GM03348 (cell line): ENCODE measurements at regions not wholly inside any gene's neighbourhood (a gene's known extent, or its start where the extent isn't known, plus 50 kb on each side); places are given as distances from the start of the nearest gene placed in this dataset.

Experiments
- DNase-seq: peaks from one replicate; pipeline ENCODE4 v3.0.0; 2012; ENCODE audit warnings: low spot score

DNA sequence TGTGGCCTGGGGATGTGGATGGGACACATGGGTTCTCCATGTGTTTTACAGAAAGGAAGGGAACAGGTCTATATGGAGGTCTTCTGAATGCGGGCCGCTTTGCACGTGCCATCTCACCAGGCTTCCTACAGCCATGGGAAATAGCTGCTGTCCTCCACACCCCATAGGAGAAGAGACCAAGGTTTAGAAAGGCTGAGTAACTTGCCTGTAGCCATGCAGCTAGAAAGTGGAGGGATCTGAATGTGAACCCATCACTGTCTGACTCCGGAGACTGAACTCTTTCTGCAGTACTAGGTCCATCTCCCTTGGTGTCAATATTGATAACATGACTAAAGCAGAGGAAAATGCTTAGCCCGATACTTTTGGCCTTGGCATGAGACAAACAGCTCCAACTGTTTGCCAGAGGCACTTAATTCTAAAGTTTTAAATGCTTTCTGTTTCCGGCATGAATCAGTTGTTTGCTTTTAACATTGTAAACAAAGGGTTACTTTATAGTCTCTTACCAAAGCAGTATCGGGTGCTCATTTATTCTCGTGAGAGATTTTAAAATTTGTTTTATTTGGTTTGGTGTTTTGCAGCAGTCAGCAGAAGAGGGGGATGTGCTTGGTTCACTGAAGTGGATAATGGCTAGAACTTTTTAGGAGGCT lies 64.8 kb upstream of the LOXL4 start:
- DNase-seq: no peak

DNA sequence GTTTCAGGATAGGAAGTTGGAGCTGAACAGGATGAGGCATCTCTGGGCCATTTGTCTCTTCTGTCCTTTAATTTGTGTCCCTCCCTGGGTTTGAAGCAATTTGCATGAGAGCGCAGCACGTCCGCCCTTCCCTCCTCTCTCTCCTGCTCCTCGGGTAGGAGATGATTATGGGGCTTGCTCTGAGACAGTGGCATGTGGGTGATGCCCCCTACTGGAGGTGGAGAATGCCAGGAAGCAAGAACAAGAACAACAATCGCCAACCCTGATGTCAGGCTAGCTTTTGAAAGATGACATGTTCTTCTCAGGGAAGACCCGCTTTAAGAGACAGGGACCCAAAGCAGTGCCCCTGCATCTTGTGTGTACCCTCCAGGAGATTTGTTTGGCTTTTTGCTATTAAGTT lies 63.9 kb upstream of the LOXL4 start:
- no peak for DNase-seq

DNA sequence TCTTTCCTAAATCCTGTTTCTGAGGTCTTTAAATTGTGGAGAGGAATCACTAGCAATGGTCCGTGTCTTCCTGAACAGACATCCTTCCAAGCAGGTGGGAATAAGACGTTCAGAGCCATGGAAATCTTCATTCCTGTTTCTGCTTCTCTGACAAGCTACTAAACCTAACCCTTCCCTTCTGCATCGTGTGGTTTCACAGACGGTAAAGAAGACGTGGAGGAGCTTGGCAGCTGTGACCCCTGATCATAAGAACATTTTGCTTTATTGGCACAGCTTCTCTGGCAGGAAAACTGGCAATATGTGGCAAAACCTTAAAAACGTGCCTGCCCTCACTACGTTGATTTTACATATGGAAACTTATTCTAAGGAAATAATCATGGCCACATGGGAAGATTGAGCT lies 63.0 kb upstream of the LOXL4 start:
- DNase-seq: no peak

DNA sequence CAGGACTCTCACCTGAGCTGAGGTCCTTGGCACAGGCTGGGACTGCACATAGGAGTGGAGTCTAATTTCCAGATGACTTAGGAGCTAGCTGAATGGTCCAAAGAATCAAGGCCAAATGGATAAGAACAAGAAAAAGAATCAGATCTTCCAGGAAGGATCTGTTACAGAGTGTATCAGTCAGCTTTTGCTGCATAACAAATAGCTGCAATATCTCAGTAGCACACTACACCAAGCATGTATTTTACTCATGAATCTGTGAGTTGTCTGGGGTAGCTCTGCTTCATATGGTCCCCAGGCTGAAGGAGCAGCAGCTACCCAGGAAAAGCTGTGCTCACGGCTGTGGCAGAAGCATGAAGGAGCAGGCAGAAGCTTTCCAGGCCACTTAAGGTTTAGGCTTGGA lies 60.6 kb upstream of the LOXL4 start:
- DNase-seq: no peak

DNA sequence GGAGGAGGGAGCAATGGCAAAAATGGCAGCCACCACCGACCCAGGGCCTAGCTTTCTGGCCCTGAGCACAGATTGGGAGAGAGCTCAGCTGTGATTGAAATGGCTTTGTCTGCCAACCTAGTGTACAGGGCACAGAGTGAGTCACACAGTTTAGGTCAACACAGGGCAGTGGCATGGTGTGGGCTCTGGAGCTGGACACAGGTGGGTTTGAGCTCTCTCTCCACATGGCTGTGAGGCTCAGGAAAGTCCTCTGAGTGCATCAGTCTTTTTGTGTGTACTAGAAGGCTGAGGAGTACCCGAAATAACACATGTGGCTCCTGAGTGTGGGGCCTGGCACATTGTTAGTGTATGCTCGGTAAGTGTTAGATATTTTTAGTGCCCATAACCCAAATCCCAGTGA lies 60.2 kb upstream of the LOXL4 start:
- DNase-seq: no peak

DNA sequence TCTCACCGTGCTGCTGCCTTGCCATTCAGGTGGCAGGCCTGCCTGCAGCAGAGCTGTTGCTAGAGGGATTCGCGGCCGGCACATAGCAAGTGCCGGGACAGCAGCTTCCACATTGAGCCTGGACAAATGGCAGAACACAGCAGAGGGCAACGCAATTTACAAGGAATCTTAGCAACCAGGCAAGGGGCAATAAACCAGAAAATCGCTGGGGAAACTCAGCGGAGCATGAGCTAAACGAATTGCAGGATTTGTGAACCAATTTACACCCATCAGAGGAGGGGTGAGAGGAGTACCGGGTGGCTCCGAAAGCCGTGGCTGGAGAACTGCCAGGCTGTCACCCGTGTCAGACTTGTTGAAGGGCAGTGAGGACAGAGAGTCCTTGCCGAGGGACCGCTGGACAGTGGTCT lies 58.6 kb upstream of the LOXL4 start:
- DNase-seq: no peak

DNA sequence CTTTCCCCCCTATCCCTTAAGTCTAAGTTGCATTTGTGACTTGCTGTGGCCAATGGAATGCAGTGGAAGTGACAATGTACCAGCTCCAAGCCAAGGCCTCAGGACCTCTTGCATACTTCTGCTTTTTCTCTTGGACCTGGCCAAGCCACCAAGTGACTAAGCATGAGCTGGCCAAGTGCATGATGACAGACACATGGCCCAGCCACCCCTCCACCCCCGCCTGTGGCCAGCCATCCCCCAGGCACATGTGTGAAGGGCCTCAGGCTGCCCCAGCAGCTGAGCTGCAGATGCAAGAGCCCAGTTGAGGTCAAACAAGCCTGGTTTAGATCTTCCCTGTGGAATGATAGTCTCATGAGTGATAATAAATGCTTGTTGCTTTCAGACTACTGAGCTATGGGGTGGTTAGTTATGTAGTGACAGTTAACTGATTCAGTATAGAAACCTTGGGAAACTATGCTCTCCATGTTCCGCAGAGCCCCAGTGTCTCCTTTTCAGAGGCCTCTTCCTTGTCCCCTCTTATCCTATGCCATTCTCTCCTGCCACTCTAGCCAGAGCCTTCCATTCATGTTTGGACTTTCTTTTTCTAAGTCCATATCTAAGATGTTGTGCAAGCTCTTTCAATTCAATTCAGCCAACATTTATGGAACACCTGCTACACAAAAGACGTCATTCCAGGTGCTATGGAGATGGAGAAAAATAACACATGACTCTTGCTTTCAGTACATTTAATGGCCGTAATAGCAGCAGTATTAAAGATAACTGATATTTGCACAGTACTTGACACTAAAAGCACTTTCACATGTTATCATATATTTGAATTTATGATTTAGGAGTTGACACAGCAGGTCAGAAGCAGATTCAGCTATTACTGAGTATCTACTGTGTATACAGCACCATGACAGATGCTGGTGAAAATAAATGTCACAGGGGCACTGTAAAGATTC lies 55.5 kb upstream of the LOXL4 start:
- DNase-seq: peak; percentile 95

DNA sequence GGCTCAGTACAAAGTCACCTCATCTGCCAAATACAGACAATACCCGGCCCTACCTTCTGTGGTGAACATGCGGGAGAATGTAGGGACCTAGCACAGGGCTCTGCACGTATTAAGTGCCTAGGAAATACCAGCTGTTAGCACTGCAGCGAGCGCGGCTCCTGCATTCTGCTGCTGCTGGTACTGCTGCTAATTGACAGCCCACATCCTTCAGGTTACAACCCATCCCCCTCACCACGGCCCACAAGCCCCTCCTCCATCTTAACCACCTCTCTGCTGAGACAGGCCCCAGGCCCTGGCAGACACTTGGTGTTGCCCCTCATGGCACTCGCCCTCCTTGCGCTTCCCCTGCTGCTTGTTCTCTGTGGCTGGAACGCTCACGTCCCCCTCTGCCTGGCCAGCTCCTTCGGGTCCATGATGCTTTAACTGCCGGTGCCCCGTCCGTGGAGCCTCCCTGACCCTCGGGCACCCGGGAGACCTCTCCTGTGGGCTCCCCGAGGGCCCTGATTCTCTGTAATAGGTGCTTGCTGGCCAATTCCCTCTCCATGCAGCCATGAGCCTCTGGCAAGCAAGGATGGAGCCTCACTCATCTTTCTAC lies 53.3 kb upstream of the LOXL4 start:
- DNase-seq: no peak

DNA sequence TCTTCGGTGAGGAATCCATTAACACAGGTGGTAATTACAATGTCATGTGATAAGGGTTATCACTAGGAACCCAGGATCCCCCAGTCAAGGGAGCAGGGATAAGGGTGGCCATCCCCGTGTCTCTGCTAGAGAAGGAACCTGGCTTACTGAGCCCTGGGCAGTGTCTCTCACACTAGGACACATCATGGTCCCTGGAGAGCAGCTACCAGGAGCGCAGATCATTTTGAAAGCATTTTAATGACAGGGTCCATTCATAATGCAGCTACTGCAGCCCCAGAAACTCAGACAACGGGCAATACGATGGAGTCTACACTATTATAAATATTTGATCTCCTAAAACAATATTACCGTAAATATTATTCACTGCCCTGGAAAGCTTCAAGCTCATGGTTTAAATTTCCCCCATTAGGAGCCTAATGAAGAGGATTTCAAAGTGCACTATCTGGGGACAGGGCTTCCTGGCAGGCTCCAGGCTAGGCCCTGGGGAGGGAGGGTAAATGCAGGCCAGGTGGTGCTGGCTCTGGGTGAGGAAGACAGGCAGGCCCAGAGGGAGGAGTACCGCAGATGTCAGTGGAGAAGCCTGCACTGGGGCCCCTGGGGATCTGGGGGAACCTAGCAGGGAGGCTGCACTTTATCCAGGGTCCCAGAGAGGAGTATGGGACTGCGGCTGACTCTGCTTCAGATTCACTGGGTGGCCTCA lies 52.6 kb upstream of the LOXL4 start:
- DNase-seq: no peak

DNA sequence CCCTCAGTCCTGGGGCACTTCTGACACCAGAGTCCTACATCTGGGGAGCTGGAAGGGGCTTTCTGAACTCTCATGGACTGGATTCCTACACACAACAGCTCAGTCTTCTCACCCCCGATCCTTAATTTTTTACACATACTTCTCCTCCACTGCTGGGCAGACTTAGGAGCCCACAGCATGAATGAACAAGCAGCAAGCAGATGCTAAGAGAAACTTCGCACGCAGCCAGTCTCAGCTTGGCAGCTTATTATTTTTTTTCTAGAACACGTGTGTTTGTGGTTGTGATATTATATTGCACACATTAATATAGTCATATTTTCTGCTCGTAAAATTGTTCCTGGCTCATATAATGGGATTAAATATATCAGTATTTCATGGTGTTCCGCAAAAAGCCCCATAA lies 50.9 kb upstream of the LOXL4 start:
- peak; percentile 54 for DNase-seq
